Dedifferentiated amniotic fluid mesenchymal stem cell (primary cell): ENCODE measurements at regions not wholly inside any gene's neighbourhood (a gene's known extent, or its start where the extent isn't known, plus 50 kb on each side); places are given as distances from the start of the nearest gene placed in this dataset.
"Not testable (repeated sequence)": the region's sequence is repeated elsewhere in the genome, so short reads cannot be mapped to it uniquely, and the experiment has no call there.

ENCODE experiments used
- DNase-seq: peaks from one replicate; pipeline ENCODE4 v3.0.0-alpha.2; 2016; ENCODE audit errors: extremely low spot score

GRCh38 chr11:37333345-37333744, 735.3 kb upstream of the RAG2 start:
- no peak for DNase-seq

- no peak for DNase-seq
Measured at GRCh38 chr11:37323843-37324242, 725.8 kb upstream of the RAG2 start.

- no peak for DNase-seq
Measured at GRCh38 chr11:37322333-37323194, 724.5 kb upstream of the RAG2 start.

GRCh38 chr11:37320921-37321320, 722.9 kb upstream of the RAG2 start:
- DNase-seq = no peak

GRCh38 chr11:37317803-37318202, 719.8 kb upstream of the RAG2 start:
- DNase-seq = no peak

- DNase-seq = no peak
Measured at GRCh38 chr11:37313266-37313665, 715.2 kb upstream of the RAG2 start.

- DNase-seq = no peak
Measured at GRCh38 chr11:37306563-37306962, 708.5 kb upstream of the RAG2 start.

GRCh38 chr11:37301405-37301804, 703.4 kb upstream of the RAG2 start:
- DNase-seq = not testable (repeated sequence)

- no peak for DNase-seq
Measured at GRCh38 chr11:37298173-37298572, 700.1 kb upstream of the RAG2 start.

- no peak for DNase-seq
Measured at GRCh38 chr11:37286890-37287289, 688.9 kb upstream of the RAG2 start.

- no peak for DNase-seq
Measured at GRCh38 chr11:37282367-37282766, 684.3 kb upstream of the RAG2 start.

- DNase-seq = no peak
Measured at GRCh38 chr11:37280200-37280599, 682.2 kb upstream of the RAG2 start.

- no peak for DNase-seq
Measured at GRCh38 chr11:37277896-37278465, 679.9 kb upstream of the RAG2 start.

GRCh38 chr11:37264783-37265182, 666.7 kb upstream of the RAG2 start:
- DNase-seq = no peak

GRCh38 chr11:37264060-37264459, 666.0 kb upstream of the RAG2 start:
- no peak for DNase-seq

- DNase-seq = not testable (repeated sequence)
Measured at GRCh38 chr11:37263467-37263866, 665.4 kb upstream of the RAG2 start.

GRCh38 chr11:37259734-37260133, 661.7 kb upstream of the RAG2 start:
- DNase-seq = no peak

GRCh38 chr11:37248145-37248544, 650.1 kb upstream of the RAG2 start:
- no peak for DNase-seq

GRCh38 chr11:37246092-37246491, 648.1 kb upstream of the RAG2 start:
- not testable (repeated sequence) for DNase-seq

- DNase-seq = no peak
Measured at GRCh38 chr11:37230865-37231264, 632.8 kb upstream of the RAG2 start.

- no peak for DNase-seq
Measured at GRCh38 chr11:37223962-37224361, 625.9 kb upstream of the RAG2 start.

- no peak for DNase-seq
Measured at GRCh38 chr11:37203006-37203405, 605.0 kb upstream of the RAG2 start.

- no peak for DNase-seq
Measured at GRCh38 chr11:37199082-37199481, 601.0 kb upstream of the RAG2 start.
